Mesenchymal stem cell (in vitro differentiated cells and primary cell): ENCODE measurements at regions not wholly inside any gene's neighbourhood (a gene's known extent, or its start where the extent isn't known, plus 50 kb on each side); places are given as distances from the start of the nearest gene placed in this dataset.
A peak's percentile ranks its signal among the peaks of the same experiment; 100 is the strongest.

Experiments
- DNase-seq: peaks from one replicate; pipeline ENCODE4 v3.0.0-alpha.2; 2013
- H2AFZ ChIP-seq: one replicate; pipeline ENCODE4 v1.6.1; 2013; ENCODE audit warnings: low read depth, mild to moderate bottlenecking, control low read depth, inconsistent platforms, low read length, moderate library complexity
- H2AK5ac ChIP-seq: 2 replicates; pipeline ENCODE4 v1.6.1; 2013; ENCODE audit warnings: low read length, moderate library complexity, mild to moderate bottlenecking, inconsistent platforms; ENCODE audit not compliant: severe bottlenecking
- H2BK120ac ChIP-seq: one replicate; pipeline ENCODE4 v1.6.1; 2013; ENCODE audit warnings: low read depth, mild to moderate bottlenecking, inconsistent platforms, low read length, moderate library complexity
- H2BK12ac ChIP-seq, 2 experiments: one replicate each; pipeline ENCODE4 v1.6.1; 2013; ENCODE audit warnings: inconsistent platforms in 2 of 2, low read length in 2 of 2, mild to moderate bottlenecking in 2 of 2, moderate library complexity in 2 of 2, control low read depth in 1 of 2
- H2BK15ac ChIP-seq: one replicate; pipeline ENCODE4 v1.6.1; 2013; ENCODE audit warnings: mild to moderate bottlenecking, low read depth, inconsistent platforms; ENCODE audit not compliant: poor library complexity, severe bottlenecking
- H2BK5ac ChIP-seq: 2 replicates; pipeline ENCODE4 v1.6.1; 2013; ENCODE audit warnings: low read depth, mild to moderate bottlenecking, low read length, control low read depth, inconsistent platforms; ENCODE audit not compliant: poor library complexity, severe bottlenecking
- H3K14ac ChIP-seq, 2 experiments: one replicate each; pipeline ENCODE4 v1.6.1; 2013; ENCODE audit warnings: inconsistent platforms in 2 of 2, low read length in 2 of 2, control low read depth in 1 of 2, mild to moderate bottlenecking in 1 of 2, moderate library complexity in 1 of 2
- H3K18ac ChIP-seq, 2 experiments: one replicate each; pipeline ENCODE4 v1.6.1; 2013; ENCODE audit warnings: inconsistent platforms in 2 of 2, low read length in 2 of 2, control low read depth in 1 of 2, low read depth in 1 of 2, mild to moderate bottlenecking in 1 of 2
- H3K23ac ChIP-seq, 2 experiments: one replicate each; pipeline ENCODE4 v1.6.1; 2013; ENCODE audit warnings: inconsistent platforms in 2 of 2, low read length in 2 of 2, mild to moderate bottlenecking in 2 of 2, moderate library complexity in 2 of 2, control low read depth in 1 of 2
- H3K27ac ChIP-seq: 2 replicates; pipeline ENCODE4 v1.5.1; 2013; ENCODE audit warnings: mild to moderate bottlenecking, moderate library complexity, low read length, control low read depth, inconsistent platforms; ENCODE audit not compliant: poor library complexity, severe bottlenecking
- H3K27me3 ChIP-seq, 2 experiments: 2 replicates each; pipeline versions ENCODE4 v1.6.1 to v1.7.0; 2013; ENCODE audit warnings: low read length in 2 of 2, mild to moderate bottlenecking in 2 of 2, moderate library complexity in 2 of 2, control low read depth in 1 of 2, inconsistent platforms in 1 of 2; ENCODE audit not compliant: control insufficient read depth in 1 of 2, insufficient read depth in 1 of 2
- H3K36me3 ChIP-seq, 2 experiments: 2 replicates each; pipeline versions ENCODE4 v1.6.1 to v1.7.0; 2013; ENCODE audit warnings: low read length in 2 of 2, control low read depth in 1 of 2, inconsistent platforms in 1 of 2, low read depth in 1 of 2, mild to moderate bottlenecking in 1 of 2; ENCODE audit not compliant: insufficient read depth in 2 of 2, control insufficient read depth in 1 of 2
- H3K4ac ChIP-seq, 2 experiments: one replicate each; pipeline ENCODE4 v1.6.1; 2013; ENCODE audit warnings: inconsistent platforms in 2 of 2, low read length in 2 of 2, mild to moderate bottlenecking in 2 of 2, moderate library complexity in 2 of 2, control low read depth in 1 of 2, low read depth in 1 of 2
- H3K4me1 ChIP-seq: 2 replicates; pipeline ENCODE4 v1.6.1; 2013; ENCODE audit warnings: low read depth, low read length, control low read depth; ENCODE audit not compliant: control insufficient read depth, insufficient read depth
- H3K4me2 ChIP-seq: 2 replicates; pipeline ENCODE4 v1.6.1; 2013; ENCODE audit warnings: low read length, mild to moderate bottlenecking, inconsistent platforms; ENCODE audit not compliant: poor library complexity, severe bottlenecking
- H3K4me3 ChIP-seq, 2 experiments: 2 replicates each; pipeline versions ENCODE4 v1.5.1 to v1.7.0; 2013; ENCODE audit warnings: low read length in 2 of 2, mild to moderate bottlenecking in 2 of 2, control low read depth in 1 of 2, low read depth in 1 of 2; ENCODE audit not compliant: insufficient read depth in 1 of 2
- H3K79me1 ChIP-seq: replicated peaks from 2 replicates; pipeline ENCODE4 v1.6.1; 2013; ENCODE audit warnings: mild to moderate bottlenecking, control low read depth, low read length, inconsistent platforms; ENCODE audit not compliant: poor library complexity, severe bottlenecking
- H3K9ac ChIP-seq: 2 replicates; pipeline ENCODE4 v1.7.0; 2013; ENCODE audit warnings: mild to moderate bottlenecking, low read length, moderate library complexity
- H3K9me3 ChIP-seq: 2 replicates; pipeline ENCODE4 v1.7.0; 2013; ENCODE audit warnings: mild to moderate bottlenecking, low read length; ENCODE audit not compliant: control insufficient read depth
- H4K8ac ChIP-seq: one replicate; pipeline ENCODE4 v1.6.1; 2013; ENCODE audit warnings: inconsistent platforms, mild to moderate bottlenecking, low read length, moderate library complexity
- H4K91ac ChIP-seq: one replicate; pipeline ENCODE4 v1.6.1; 2013; ENCODE audit warnings: mild to moderate bottlenecking, low read length, inconsistent platforms
- WGBS: methylation state at CpG from one replicate; pipeline ENCODE4 v1.1.7; 2013; ENCODE audit warnings: mixed read lengths; 5-methylcytosine and 5-hydroxymethylcytosine counted together

GRCh38 chr16:63628812-63629211, 1493.1 kb downstream of the CDH11 start:
- Histone ChIP-seq H3K9ac (no peak overlapping the region), H4K91ac (no peak overlapping the region), H2BK5ac (no peak overlapping the region), H3K14ac (no peak overlapping the region), H3K4me2 (no peak overlapping the region), H3K4me1 (no peaks in the 10 kb centered on the region), H3K4ac (no peak overlapping the region), H3K23ac (no peak overlapping the region), H3K79me1 (no peaks in the 10 kb centered on the region), H3K9me3 (no peaks in the 10 kb centered on the region), H3K27ac (no peak overlapping the region), H4K8ac (no peak overlapping the region), H3K27me3 (no peaks in the 10 kb centered on the region), H2BK120ac (no peak overlapping the region), H2AK5ac (no peak overlapping the region), H2BK12ac (no peak overlapping the region), H3K4me3 (no peak overlapping the region), H2BK15ac (no peak overlapping the region), H2AFZ (no peak overlapping the region), H3K36me3 (no peaks in the 10 kb centered on the region), H3K18ac (no peak overlapping the region)
- no peak for DNase-seq

DNA sequence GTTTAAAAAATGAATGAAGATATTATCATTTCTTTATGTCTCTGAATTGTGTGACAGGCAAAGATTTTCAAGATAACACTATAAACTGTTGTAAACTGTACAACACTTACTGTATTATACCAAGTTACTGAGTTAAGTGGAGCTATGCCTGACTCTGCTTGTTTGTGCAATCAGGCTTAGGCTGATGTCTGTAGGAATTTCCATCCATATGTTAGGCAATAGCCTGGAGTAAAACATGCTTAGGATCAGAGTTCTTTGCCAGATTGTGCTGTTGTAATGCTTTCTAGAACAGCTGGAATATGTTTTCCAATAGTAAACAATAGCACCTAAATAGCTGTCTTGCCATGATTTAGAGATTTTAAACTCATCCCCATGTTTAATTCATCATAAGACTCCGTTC, 1496.7 kb downstream of the CDH11 start:
- Histone ChIP-seq H3K36me3 (no peaks in the 10 kb centered on the region), H3K14ac (no peak overlapping the region), H2AFZ (no peak overlapping the region), H3K4ac (no peak overlapping the region), H3K9ac (no peak overlapping the region), H2BK5ac (no peak overlapping the region), H2AK5ac (no peak overlapping the region), H4K91ac (no peak overlapping the region), H2BK15ac (no peak overlapping the region), H3K18ac (no peak overlapping the region), H2BK120ac (no peak overlapping the region), H4K8ac (no peak overlapping the region), H3K4me3 (no peak overlapping the region), H3K27ac (no peak overlapping the region), H3K79me1 (no peaks in the 10 kb centered on the region), H3K4me2 (no peak overlapping the region), H3K23ac (no peak overlapping the region), H2BK12ac (no peak overlapping the region), H3K27me3 (no peaks in the 10 kb centered on the region), H3K4me1 (no peaks in the 10 kb centered on the region), H3K9me3 (no peaks in the 10 kb centered on the region)
- WGBS, result no CpG with 5 or more reads among the region's 1 CpG
- peak; percentile 69 for DNase-seq

GRCh38 chr16:63623551-63624039, 1498.3 kb downstream of the CDH11 start:
- no peak overlapping the region for H2AFZ ChIP-seq
- H3K4me1 ChIP-seq, result no peaks in the 10 kb centered on the region
- H3K27ac ChIP-seq, result no peak overlapping the region
- no peak overlapping the region for H3K18ac ChIP-seq
- H3K79me1 ChIP-seq, result no peaks in the 10 kb centered on the region
- no peak overlapping the region for H3K9ac ChIP-seq
- no peaks in the 10 kb centered on the region for H3K9me3 ChIP-seq
- no peak overlapping the region for H2BK120ac ChIP-seq
- no peak overlapping the region for H4K91ac ChIP-seq
- H2BK12ac ChIP-seq, result no peak overlapping the region
- no peak overlapping the region for H2AK5ac ChIP-seq
- H4K8ac ChIP-seq, result no peak overlapping the region
- no peak overlapping the region for H3K4ac ChIP-seq
- no peak overlapping the region for H3K4me3 ChIP-seq
- WGBS, result 87% methylated on average over 3 of the region's 4 CpGs
- no peak overlapping the region for H2BK5ac ChIP-seq
- H2BK15ac ChIP-seq, result no peak overlapping the region
- H3K36me3 ChIP-seq, result no peaks in the 10 kb centered on the region
- no peak for DNase-seq
- H3K23ac ChIP-seq, result no peak overlapping the region
- H3K14ac ChIP-seq, result no peak overlapping the region
- no peaks in the 10 kb centered on the region for H3K27me3 ChIP-seq
- H3K4me2 ChIP-seq, result no peak overlapping the region

DNA sequence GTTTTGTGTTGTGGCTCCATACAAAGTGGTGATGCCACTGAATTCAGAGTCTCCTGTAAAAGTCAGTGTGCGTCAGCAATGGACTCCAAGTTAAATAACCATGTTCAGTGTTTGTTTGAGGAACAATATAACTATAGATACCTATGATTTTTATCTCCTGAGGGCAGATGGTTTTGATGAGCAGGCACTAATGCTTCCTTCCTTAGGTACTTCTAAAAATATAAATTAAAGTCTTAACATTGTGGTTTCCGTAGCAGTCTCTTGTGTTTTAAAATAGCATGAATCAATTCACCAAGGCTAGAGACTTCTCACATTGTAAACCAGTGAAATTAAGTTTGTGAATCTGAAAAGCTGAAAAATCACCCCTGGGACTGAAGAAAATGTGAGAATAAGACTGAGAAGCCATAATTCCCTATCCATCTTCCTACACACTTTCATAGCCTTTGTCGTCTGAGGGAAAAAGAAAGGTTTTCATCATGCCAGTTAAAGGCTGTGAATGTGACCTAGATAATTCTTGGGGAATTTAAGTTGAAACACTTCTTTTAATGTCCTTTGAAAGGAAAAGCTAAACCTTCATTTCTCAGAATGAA, 1502.9 kb downstream of the CDH11 start:
- H2BK15ac ChIP-seq, result no peak overlapping the region
- H2AFZ ChIP-seq, result no peak overlapping the region
- no peak overlapping the region for H3K4ac ChIP-seq
- no peak overlapping the region for H2BK5ac ChIP-seq
- no peak overlapping the region for H2BK12ac ChIP-seq
- no peak for DNase-seq
- H3K36me3 ChIP-seq, result no peaks in the 10 kb centered on the region
- H3K4me1 ChIP-seq, result peaks cover 1% of the 10 kb centered on the region
- H3K9me3 ChIP-seq, result no peaks in the 10 kb centered on the region
- peaks cover 0 to 8% of the 10 kb centered on the region in 2 experiments for H3K27me3 ChIP-seq
- H2BK120ac ChIP-seq, result no peak overlapping the region
- H3K14ac ChIP-seq, result no peak overlapping the region
- H3K9ac ChIP-seq, result no peak overlapping the region
- no peak overlapping the region for H3K23ac ChIP-seq
- no CpG with 5 or more reads among the region's 3 CpGs for WGBS
- H4K91ac ChIP-seq, result no peak overlapping the region
- H4K8ac ChIP-seq, result no peak overlapping the region
- H3K27ac ChIP-seq, result no peak overlapping the region
- H3K18ac ChIP-seq, result no peak overlapping the region
- no peak overlapping the region for H3K4me3 ChIP-seq
- H2AK5ac ChIP-seq, result no peak overlapping the region
- no peaks in the 10 kb centered on the region for H3K79me1 ChIP-seq
- no peak overlapping the region for H3K4me2 ChIP-seq
